Activated CD8-positive, alpha-beta memory T cell treated with anti-CD3 and anti-CD28 coated beads for 4 hours (primary cell): ENCODE measurements at regions not wholly inside any gene's neighbourhood (a gene's known extent, or its start where the extent isn't known, plus 50 kb on each side); places are given as distances from the start of the nearest gene placed in this dataset.

ENCODE experiments used
- DNase-seq, 2 donors: peaks; one replicate each; pipeline ENCODE4 v3.0.0-alpha.2; 2020; ENCODE audit warnings: low read depth in 2 of 2

DNA sequence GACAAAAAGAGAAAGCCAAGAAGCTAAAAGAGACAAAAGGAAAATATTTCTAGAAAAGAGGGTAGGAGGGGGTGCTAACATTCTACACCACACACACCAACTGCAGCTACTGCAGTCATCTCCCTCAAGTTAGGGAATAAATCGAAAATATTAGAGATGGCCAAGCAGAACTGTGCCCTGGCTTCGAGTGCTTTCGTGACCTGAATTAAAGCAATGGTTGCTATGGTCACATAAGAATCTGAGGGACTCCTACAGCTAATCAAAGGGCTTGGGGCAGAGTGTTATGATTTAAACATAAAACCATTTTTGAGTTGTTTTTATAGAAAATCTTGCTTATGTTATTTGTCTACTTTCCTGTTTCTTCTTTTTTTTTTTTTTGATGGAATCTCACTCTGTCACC lies 159.6 kb upstream of the HNRNPA3 start:
- DNase-seq, result no peak

DNA sequence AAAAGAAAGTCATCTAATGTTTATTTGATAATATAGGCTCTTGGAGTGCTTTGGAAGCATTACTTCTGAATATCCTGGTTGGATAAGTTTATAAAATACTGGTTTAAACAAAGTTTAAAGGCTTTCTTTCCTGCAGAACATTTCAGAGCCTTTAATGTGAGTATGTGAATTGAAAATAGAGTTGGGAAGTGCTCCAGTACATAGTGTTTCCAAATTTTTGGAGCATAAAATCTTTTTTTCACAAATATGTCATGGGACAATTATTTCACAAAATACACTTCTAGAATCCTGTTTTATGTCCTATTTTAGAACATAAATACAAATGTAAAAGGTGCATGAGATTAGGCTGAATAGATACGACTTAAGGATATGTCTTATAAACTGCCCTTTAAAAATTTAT lies 158.9 kb upstream of the HNRNPA3 start:
- no peak for DNase-seq

DNA sequence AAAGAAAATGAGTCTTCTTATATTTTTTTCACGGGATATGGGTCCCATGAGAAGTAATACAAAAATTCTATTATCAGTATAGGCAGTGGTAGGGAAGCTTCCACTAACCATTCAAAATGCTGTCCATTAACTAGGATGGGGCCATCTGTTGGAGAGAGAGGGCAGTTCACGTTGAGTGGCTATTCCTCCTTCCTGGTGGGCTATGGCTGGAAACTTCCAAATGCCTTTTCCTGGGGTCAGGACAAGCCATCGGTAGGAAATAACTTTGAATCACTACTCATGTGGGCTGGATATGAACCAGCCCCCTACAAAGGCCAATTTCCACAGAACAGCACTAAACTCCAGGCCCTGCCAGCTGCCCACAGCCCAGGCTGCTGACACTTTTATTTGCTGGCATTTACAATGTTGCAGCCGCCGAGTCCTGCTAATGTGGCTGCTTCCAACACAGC lies 156.1 kb upstream of the HNRNPA3 start:
- DNase-seq, result no peak

DNA sequence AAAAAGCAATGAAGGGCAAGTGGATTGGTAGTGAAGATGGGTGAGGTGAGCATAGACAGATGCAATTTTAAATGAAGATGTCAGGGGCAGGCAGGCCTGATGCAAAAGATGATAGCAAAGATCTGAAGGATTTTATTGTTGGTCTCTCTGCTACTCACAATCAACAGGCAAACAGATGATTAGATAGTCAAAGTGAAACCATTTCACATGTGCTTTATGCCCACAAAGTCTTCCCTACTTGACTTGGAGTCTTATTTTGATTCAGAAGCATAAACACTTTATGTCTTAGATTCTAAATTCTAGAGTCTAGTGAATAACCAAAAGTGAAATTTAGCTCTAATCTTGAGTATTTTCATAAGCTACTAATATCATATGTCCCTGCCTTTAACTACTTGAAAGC lies 153.8 kb upstream of the HNRNPA3 start:
- DNase-seq, result no peak

DNA sequence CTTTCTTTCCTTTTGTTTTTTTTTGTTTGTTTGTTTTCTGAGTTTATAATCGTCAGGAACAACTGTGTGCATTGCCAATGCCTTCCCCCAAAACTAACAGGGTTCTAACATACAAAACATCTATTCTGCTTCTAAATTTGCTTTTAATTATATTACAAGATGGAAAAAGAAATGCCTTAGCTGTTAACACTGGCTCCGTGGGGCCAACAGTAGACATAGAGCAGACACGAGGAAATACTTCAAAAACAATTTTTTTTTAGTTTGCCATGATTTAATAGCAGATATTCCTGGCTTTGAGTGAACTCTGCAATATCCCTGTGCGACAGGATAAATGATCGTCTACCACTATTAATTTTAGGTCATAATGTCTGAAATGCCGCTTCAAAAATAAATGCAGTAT lies 153.3 kb upstream of the HNRNPA3 start:
- no peak for DNase-seq

DNA sequence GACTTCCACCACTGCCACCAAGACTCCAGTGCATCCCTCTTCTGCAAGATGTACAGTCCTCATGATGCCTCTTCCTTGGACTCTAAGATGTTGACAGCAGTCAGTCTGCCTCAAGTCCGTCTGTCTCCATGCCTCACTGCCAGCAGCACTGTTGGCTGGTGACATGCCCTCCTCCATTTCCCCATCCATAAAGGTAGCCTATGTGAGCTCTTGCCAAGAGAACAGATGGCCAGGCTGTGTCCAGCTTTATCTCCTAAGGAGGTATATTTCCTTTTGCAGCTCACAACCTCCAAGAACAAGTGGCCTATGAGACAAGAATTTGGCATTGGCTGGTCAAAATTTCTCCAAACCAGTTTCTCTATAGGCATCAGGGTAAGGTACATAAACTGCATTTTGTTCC lies 149.3 kb upstream of the HNRNPA3 start:
- no peak for DNase-seq

DNA sequence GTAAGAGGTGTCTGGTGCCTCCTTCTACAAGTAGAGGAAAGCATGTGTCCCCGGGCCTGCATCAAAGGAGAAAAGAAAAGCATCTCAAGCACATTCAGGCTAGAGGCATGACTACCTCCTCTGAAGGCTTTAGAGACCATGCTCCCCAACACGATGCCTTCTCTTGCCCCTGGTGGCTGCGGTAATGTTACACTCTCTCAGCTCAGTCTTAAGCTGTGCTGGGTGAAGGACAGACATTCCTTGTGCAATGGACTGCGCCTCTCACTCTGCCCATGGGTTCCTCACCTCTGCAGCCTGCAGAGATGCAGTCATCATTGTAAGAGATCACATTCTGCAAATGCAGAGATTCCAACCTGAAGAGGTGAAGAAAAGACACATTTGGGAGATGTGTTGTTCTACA lies 148.2 kb upstream of the HNRNPA3 start:
- DNase-seq, result no peak

DNA sequence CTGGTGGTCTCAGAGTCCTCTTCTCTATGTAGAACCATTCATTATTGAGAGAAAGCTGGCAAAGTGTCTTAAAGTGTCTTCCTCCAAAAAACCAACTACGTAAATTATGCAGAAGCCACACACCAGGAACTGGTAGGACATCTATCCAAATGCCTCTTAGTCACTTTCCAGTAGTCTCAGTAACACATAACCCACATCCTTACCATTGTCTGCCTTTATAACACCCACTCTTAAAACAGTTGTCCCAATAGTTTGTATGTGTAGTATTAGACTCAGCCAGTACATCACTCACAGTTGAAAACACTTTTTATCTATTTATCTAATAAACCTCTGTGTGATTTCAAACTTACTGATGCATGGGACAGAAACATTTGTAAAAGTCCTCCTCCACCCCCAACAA lies 143.6 kb upstream of the HNRNPA3 start:
- DNase-seq, result no peak

DNA sequence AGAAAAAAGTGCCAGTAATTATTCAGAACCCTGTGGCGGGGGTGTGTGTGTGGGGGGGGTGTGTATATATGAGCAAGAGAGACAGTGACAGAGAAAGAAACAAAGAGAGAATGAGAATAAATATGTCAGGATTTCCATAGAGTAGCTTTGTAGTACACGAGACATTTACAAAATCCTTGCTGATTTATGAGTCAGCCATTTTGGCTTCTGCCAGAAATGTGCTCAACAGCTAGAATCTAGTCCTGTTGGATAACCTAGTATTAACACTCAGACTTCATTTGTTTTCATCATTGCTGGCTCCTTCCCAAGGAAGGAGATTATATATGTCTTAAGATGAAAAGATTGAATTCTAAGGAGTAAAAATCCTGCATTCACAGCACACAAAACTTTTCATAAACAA lies 140.5 kb upstream of the HNRNPA3 start:
- DNase-seq, result no peak

DNA sequence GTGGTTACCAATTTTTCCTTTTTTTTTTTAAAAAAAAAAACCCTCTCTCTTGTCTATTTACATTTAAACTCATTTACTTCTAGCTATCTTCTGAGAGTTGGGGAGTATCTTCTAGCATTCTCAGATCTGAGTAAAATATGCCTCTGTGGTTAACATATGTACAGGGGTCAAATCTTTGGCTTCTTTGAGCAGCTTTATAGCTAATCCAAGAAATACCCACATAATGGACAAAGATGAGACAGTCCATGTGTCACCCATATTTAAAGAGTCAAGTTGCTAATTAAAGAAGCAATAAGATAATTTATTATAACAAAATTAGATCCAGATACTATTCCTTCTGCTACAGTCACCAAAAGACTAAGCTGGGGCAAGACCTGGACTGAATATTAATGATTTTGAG lies 139.0 kb upstream of the HNRNPA3 start:
- no peak for DNase-seq

DNA sequence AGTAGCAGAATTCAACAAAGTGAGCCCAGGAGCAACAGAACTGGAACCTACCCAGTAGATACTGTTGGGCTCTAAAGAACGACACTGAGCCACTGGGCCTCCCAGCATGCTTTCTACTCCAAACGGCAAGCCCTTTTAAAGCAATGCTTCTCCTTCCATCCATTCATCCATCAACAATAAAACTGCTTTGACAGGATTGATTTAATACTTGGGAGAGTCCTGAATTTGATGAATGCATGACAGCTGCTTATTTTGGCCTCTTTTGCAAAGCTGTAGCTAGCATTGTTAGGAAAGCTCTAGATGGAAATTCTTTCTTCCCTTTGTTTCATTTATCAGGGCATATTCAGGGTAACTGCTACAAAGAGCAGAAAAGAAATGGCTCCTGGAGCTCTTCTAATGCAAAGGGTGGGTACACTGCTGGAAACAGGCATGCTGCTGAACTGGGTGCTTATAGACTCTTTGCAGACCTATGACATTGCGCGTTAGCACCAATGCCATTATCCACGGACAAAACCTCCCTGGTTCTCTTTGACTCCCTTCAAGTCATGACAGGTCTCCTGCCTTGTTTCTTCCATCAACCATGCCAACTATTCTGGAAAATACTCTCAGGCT lies 138.4 kb upstream of the HNRNPA3 start:
- no peak for DNase-seq

DNA sequence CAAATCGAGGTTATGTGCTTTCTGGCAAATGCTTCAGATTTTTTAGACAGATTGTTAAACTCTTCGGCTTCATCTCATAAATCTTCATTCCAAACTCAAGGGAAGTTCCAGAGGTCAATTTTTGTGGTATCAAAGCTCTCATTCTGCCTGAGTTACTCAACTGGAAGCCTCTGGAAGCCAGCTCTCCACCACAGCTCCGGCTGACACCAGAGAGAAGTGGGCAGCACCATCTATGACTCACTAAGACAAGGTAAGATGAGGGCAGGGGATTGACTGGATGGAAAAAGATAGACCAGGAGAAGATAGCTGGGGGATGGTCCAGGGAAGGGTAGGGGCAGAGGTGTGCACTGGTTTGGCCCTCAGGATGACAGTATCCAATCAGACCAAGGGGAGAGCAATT lies 137.3 kb upstream of the HNRNPA3 start:
- DNase-seq, result no peak

DNA sequence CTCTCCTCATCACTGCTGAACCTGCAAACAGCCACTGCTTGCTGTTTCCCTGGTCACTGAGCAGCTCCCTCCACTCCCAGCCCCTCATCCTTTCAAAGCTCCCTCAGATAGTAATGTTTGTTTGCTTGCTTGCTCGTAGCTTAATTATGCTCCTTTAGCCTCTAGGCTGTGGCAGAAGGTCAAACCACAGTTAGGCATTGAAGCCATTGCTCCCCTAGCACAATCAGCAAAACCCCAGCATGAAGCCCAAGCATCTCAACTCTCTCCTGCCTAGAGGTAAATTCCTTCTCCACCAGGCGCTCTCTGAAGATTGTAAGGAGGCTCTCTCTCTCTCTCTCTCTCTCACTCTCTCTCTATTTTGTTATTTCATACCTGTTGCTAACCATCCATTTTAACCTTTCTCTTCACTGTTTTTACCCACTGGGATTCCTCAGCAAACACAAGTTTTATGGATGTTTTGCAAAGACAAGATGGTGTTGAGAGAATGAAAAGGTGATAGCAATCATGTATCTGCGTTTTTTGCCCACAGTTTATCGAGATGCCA lies 135.9 kb upstream of the HNRNPA3 start:
- DNase-seq, result no peak

DNA sequence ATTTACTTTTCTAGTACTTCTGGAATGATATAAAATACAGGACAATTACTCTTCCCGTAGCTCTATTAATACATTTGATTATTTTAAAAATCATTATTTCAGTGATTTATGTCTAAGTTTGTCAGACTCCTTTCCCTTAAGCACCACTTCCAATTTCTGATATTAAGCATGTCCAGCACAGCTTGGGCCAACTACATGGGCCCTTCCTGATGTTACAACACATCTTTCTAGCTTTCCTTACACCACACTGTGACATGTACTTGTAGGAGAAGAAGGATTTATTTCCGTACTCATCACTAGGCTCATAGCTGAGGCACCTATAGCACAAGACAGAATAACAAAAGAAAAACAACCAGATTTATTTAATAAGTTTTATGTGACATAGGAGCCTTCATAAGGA lies 134.8 kb upstream of the HNRNPA3 start:
- no peak for DNase-seq

DNA sequence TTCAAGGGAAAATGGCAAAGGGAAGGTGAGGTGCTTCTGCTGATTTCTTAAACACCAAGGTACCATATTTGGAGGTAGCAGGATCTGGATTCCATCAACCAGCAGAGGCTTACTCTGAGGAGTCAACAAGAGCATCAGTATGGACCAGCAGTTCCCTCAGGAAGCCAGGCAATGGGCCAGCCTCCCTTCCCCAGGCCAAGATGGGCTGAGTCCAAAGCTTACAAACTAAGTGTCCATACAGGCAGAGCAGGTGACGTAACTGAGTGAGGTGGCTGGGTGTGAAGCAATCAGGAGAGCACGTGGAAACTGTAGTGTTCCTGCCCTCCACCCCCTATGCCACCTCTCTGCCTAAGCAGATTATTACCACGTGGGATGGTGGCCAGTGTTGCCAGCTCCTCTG lies 134.2 kb upstream of the HNRNPA3 start:
- DNase-seq, result no peak

DNA sequence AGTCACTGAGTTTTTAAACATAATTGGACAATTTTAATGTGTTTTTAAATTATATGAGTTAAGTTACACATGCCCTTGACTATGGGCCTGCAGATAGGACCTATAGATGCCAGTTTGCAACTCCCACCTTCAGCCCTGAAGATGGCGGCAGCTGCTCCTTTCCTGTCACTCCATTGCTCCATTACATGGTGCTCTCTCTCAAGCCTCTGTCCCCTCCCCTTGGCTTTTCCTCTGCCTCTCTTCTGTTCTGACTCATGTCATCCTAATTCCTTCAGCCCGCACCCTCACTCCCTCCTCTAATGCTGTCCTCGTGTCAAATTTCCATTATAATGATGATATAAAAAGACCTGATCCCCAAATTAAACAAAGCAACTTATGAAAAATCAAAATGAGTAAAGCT lies 133.7 kb upstream of the HNRNPA3 start:
- DNase-seq, result no peak

DNA sequence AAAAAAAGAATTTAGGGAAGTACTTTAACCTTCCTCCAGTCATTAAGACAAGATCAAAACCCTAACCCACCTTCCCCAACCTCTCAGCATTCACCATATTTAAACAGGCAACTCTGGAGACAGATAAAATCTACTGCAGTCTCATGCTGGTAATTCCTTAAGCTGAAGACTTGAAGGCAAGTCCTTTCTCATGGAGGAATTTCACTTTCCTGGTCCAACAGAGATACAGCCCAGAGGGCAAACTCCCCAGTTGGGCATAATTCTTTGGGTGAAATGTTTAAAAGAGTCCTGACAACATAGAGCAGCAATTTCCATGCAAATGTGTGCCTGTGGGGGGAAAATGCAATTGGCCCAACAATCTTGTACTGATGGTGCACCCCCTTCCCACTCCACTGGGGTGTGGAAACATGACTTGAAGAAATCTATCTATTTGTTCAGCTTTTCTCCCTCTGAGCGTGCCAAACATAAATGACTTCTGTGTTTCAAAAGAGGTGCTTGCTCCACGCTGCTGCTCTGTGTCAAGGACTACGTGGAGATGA lies 131.8 kb upstream of the HNRNPA3 start:
- DNase-seq, result no peak

DNA sequence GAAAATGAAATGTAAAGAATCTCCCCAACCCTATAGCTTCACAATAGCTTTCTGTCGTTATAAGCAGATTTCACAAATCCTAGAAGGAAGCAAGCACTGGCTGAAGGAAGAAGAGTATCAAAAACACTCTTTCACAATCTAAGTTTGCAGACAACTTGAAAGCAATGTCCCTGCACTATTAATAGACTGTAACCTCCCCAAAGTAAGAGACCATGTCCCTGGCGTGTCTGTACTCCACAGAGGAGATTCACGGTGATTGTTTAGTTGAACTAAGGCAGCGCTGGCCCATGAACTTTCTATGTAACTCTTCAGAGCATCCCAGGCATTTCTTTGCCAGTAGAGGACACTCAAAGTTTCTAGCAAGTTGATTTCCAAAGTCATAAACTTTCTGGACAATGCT lies 128.0 kb upstream of the HNRNPA3 start:
- no peak for DNase-seq

DNA sequence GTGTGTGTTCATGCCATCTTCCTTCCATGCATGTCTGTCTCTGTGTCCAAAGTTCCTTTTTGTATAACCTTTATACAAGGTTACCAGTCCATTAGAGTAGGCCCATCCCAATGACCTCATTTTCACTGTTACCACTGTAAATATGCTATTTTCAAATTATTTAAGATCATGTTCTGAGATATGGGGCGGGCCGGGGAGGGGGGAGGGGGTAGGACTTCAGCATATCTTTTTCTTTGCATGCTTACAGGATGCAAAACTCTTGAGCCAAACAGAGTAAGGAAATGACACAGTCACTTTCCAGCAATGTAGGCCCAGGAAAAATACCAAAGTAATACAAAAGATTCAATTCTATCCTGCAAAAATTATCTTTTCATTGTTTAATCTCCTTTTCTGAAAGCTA lies 124.1 kb upstream of the HNRNPA3 start:
- DNase-seq, result no peak

DNA sequence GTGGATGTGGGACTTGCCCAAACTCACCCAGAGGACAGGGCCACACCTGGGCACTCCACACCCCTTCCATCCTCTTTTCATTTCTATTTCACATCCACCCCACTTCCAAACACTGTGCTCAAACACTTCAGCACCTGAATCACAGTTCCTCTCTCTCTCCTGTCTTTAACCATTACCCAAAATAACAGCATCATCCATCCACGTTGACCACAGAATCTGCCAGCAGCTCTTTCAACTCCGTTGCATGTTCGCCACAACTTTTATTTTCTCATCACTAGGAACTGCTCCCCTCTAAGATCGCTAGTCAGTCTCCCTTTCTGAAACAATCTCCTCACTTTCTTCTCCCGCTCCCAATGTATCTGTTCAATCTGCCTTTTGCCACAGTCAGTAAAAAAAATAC lies 121.6 kb upstream of the HNRNPA3 start:
- no peak for DNase-seq

DNA sequence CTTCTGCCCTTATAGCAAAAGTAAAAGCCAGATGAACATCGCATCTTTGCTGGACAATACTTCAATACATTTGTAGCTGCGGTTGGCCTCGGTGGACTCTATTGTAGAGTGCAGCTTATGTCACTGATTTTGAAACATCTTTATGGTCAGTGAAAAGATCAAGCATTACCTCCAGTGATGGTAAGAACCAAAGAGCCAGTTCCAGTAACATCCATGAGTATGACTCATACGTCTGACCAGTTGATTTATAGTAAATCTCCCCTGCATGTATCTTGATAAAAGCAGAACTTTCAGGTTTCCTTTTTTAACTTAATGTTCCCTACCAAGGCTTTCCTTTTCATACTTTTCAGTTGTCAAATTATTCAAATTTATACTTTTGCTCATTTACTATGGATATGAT lies 119.2 kb upstream of the HNRNPA3 start:
- DNase-seq, result no peak

DNA sequence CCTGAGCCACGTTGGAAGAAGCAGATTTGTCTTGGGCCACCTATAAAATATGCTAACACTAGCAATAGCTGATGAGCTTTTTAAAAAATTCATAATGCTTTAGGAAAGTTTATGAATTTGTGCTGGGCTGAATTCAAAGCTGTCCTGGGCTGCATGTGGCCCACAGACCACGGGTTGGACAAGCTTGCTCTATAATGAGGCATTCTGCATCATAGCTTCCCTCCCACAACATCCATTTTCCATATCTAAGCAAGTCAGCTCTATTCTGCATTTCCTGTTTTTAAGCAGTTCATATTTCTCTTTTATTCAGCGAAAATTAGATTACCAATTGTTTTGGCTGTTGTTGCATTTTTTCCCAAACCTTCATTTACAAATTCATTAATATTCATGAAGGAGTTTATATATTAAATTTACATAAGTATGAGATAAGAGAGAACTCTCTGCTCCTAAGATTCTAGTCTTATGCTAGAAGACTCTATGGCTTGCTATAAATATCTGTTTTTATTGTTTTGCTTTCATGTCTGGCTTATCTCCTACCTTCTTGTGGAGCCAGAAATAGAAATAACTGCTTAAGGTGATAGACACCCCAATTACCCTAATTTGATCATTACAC lies 114.5 kb upstream of the HNRNPA3 start:
- DNase-seq, result no peak

DNA sequence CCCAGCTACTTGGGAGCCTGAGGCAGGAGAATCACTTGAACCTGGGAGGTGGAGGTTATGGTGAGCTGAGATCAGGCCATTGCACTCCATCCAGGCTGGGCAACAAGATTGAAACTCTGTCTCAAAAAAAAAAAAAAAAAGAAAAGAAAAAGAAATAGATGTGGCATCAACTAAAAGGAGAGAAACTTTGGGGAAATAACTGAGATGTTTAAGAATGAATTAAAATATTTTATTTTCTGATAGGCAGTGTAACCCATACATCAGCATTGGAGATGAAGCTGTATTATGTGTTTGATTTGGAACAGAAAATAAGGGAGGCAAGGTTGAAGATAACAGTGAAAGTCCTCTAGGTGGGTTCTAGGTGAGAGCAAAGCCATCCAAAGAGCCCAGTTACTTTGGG lies 110.7 kb upstream of the HNRNPA3 start:
- DNase-seq, result no peak

DNA sequence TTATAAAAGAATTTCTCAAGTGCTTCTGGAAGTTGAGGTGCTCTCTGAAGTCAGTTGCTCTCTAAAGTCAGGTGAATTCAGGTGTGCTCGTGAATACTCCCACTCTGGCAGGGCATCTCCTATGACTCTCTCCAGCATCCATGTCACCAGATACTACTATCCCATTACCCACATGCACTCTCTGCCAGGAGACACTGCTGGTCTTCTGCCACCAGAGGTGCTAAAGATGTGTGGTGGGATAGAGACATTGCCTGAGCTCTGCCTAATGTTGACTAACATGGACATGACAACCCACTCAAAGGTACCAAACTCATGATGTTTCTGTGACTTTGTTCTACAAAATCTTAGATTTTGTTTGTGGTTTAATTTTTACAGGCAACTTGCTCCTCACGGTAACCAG lies 106.4 kb upstream of the HNRNPA3 start:
- DNase-seq, result no peak
